WTC11 (cell line): ENCODE measurements at regions not wholly inside any gene's neighbourhood (a gene's known extent, or its start where the extent isn't known, plus 50 kb on each side); places are given as distances from the start of the nearest gene placed in this dataset.

Source experiments
- ATF1 ChIP-seq: sonication (generic); formaldehyde crosslinking; IDR thresholded peaks from 2 replicates; pipeline ENCODE4 v1.8.1; 2023; ENCODE audit warnings: mild to moderate bottlenecking, moderate library complexity, missing genetic modification reagents
- SMAD3 ChIP-seq: sonication (generic); formaldehyde crosslinking; IDR thresholded peaks from 2 replicates; pipeline ENCODE4 v1.8.0; 2022; ENCODE audit warnings: missing genetic modification reagents, mild to moderate bottlenecking, borderline replicate concordance
- TF ChIP-seq, protein P1 (sequence below): sonication (generic); formaldehyde crosslinking; IDR thresholded peaks from 2 replicates; pipeline ENCODE4 v1.8.0; 2022; ENCODE audit warnings: mild to moderate bottlenecking, missing genetic modification reagents
- TF ChIP-seq, protein P2 (sequence below): fragments of 200-600 bp; IDR thresholded peaks from 2 replicates; pipeline ENCODE4 v1.8.0; 2022; ENCODE audit warnings: antibody characterized with exemption
- TF ChIP-seq, protein P3 (sequence below): sonication (generic); formaldehyde crosslinking; IDR thresholded peaks from 2 replicates; pipeline ENCODE4 v1.8.0; 2022; ENCODE audit warnings: mild to moderate bottlenecking, missing genetic modification reagents
- TF ChIP-seq, protein P4 (sequence below): sonication (generic); formaldehyde crosslinking; IDR thresholded peaks from 2 replicates; pipeline ENCODE4 v1.8.1; 2022; ENCODE audit warnings: low read depth, mild to moderate bottlenecking, moderate library complexity, missing genetic modification reagents, borderline replicate concordance
- TF ChIP-seq, protein P5 (sequence below): sonication (generic); formaldehyde crosslinking; IDR thresholded peaks from 2 replicates; pipeline ENCODE4 v1.8.1; 2023; ENCODE audit warnings: mild to moderate bottlenecking, missing genetic modification reagents, moderate library complexity
- TF ChIP-seq, protein P6 (sequence below): sonication (generic); formaldehyde crosslinking; IDR thresholded peaks from 2 replicates; pipeline ENCODE4 v1.8.1; 2023; ENCODE audit warnings: mild to moderate bottlenecking, missing genetic modification reagents

DNA sequence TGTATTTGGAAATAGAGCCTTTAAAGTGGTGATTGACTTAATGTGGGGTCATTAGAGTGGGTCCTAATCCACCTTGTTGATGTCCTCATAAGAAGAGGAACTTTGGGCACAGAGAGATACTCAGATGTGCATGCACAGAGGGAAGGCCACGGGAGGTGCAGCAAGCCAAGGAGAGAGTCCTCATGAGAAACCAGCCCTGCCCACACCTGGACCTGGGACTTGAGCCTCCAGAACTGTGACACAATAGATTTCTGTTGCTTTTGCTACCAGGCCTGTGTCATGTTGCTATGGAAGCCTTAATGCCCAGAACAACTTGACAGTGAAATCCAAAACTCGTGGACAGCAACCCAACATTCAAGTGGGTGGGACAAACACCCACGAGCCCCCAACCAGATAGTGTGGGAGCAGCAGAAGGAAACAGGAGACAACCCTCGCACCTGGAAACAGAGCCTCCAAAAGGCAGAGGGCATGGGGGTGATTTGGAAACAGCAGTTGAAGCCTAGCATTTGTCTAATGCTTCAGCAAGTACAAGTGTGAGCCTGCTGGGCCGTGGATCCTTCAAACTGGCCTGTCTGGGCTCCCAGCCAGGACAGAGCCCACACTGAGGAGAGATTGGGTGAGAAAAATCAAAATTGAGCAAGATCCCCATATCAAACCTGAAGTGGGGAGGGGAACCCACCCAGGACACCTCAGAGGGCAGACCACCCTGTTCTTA, 201.0 kb upstream of the CST7 start:
- TF ChIP-seq, protein P1, sequence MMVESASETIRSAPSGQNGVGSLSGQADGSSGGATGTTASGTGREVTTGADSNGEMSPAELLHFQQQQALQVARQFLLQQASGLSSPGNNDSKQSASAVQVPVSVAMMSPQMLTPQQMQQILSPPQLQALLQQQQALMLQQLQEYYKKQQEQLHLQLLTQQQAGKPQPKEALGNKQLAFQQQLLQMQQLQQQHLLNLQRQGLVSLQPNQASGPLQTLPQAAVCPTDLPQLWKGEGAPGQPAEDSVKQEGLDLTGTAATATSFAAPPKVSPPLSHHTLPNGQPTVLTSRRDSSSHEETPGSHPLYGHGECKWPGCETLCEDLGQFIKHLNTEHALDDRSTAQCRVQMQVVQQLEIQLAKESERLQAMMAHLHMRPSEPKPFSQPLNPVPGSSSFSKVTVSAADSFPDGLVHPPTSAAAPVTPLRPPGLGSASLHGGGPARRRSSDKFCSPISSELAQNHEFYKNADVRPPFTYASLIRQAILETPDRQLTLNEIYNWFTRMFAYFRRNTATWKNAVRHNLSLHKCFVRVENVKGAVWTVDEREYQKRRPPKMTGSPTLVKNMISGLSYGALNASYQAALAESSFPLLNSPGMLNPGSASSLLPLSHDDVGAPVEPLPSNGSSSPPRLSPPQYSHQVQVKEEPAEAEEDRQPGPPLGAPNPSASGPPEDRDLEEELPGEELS (CRISPR knock-in tag), result no peak
- TF ChIP-seq, protein P2, sequence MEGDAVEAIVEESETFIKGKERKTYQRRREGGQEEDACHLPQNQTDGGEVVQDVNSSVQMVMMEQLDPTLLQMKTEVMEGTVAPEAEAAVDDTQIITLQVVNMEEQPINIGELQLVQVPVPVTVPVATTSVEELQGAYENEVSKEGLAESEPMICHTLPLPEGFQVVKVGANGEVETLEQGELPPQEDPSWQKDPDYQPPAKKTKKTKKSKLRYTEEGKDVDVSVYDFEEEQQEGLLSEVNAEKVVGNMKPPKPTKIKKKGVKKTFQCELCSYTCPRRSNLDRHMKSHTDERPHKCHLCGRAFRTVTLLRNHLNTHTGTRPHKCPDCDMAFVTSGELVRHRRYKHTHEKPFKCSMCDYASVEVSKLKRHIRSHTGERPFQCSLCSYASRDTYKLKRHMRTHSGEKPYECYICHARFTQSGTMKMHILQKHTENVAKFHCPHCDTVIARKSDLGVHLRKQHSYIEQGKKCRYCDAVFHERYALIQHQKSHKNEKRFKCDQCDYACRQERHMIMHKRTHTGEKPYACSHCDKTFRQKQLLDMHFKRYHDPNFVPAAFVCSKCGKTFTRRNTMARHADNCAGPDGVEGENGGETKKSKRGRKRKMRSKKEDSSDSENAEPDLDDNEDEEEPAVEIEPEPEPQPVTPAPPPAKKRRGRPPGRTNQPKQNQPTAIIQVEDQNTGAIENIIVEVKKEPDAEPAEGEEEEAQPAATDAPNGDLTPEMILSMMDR, result no peak
- TF ChIP-seq, protein P3, sequence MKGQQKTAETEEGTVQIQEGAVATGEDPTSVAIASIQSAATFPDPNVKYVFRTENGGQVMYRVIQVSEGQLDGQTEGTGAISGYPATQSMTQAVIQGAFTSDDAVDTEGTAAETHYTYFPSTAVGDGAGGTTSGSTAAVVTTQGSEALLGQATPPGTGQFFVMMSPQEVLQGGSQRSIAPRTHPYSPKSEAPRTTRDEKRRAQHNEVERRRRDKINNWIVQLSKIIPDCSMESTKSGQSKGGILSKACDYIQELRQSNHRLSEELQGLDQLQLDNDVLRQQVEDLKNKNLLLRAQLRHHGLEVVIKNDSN, result no peak
- no peak for TF ChIP-seq SMAD3 (CRISPR knock-in tag)
- TF ChIP-seq, protein P4, sequence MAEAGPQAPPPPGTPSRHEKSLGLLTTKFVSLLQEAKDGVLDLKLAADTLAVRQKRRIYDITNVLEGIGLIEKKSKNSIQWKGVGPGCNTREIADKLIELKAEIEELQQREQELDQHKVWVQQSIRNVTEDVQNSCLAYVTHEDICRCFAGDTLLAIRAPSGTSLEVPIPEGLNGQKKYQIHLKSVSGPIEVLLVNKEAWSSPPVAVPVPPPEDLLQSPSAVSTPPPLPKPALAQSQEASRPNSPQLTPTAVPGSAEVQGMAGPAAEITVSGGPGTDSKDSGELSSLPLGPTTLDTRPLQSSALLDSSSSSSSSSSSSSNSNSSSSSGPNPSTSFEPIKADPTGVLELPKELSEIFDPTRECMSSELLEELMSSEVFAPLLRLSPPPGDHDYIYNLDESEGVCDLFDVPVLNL (CRISPR knock-in tag), result no peak
- TF ChIP-seq, protein P5, sequence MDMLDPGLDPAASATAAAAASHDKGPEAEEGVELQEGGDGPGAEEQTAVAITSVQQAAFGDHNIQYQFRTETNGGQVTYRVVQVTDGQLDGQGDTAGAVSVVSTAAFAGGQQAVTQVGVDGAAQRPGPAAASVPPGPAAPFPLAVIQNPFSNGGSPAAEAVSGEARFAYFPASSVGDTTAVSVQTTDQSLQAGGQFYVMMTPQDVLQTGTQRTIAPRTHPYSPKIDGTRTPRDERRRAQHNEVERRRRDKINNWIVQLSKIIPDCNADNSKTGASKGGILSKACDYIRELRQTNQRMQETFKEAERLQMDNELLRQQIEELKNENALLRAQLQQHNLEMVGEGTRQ, result no peak
- no peak for TF ChIP-seq ATF1 (CRISPR knock-in tag)
- TF ChIP-seq, protein P6, sequence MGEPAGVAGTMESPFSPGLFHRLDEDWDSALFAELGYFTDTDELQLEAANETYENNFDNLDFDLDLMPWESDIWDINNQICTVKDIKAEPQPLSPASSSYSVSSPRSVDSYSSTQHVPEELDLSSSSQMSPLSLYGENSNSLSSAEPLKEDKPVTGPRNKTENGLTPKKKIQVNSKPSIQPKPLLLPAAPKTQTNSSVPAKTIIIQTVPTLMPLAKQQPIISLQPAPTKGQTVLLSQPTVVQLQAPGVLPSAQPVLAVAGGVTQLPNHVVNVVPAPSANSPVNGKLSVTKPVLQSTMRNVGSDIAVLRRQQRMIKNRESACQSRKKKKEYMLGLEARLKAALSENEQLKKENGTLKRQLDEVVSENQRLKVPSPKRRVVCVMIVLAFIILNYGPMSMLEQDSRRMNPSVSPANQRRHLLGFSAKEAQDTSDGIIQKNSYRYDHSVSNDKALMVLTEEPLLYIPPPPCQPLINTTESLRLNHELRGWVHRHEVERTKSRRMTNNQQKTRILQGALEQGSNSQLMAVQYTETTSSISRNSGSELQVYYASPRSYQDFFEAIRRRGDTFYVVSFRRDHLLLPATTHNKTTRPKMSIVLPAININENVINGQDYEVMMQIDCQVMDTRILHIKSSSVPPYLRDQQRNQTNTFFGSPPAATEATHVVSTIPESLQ (CRISPR knock-in tag), result no peak
